Kidney tubule cell (primary cell): ENCODE measurements at regions not wholly inside any gene's neighbourhood (a gene's known extent, or its start where the extent isn't known, plus 50 kb on each side); places are given as distances from the start of the nearest gene placed in this dataset.
A peak's percentile ranks its signal among the peaks of the same experiment; 100 is the strongest.
"Not testable (repeated sequence)": the region's sequence is repeated elsewhere in the genome, so short reads cannot be mapped to it uniquely, and the experiment has no call there.

Source experiments
- DNase-seq: peaks from one replicate; pipeline ENCODE4 v3.0.0-alpha.2; 2018; ENCODE audit warnings: low spot score

GRCh38 chr13:18322821-18323220 is 858.8 kb downstream of the TUBA3C start:
- not testable (repeated sequence) for DNase-seq

GRCh38 chr13:18319653-18320052 is 862.0 kb downstream of the TUBA3C start:
- DNase-seq = not testable (repeated sequence)

GRCh38 chr13:18303240-18303813 is 878.3 kb downstream of the TUBA3C start:
- DNase-seq = peak; percentile 64

- not testable (repeated sequence) for DNase-seq
Observed at GRCh38 chr13:18300968-18301367, 880.7 kb downstream of the TUBA3C start.

- not testable (repeated sequence) for DNase-seq
Observed at GRCh38 chr13:18297359-18297758, 884.3 kb downstream of the TUBA3C start.

GRCh38 chr13:18296617-18297016 is 885.0 kb downstream of the TUBA3C start:
- DNase-seq = not testable (repeated sequence)

GRCh38 chr13:18294311-18294710 is 887.3 kb downstream of the TUBA3C start:
- not testable (repeated sequence) for DNase-seq

GRCh38 chr13:18286848-18287247 is 894.8 kb downstream of the TUBA3C start:
- not testable (repeated sequence) for DNase-seq

- DNase-seq = not testable (repeated sequence)
Observed at GRCh38 chr13:18285663-18286062, 896.0 kb downstream of the TUBA3C start.

GRCh38 chr13:18284040-18284439 is 897.6 kb downstream of the TUBA3C start:
- DNase-seq = not testable (repeated sequence)

GRCh38 chr13:18281829-18282597 is 899.6 kb downstream of the TUBA3C start:
- peak; percentile 30 for DNase-seq

GRCh38 chr13:18280904-18281828 is 900.5 kb downstream of the TUBA3C start:
- DNase-seq = peak; percentile 84

GRCh38 chr13:18279971-18280370 is 901.7 kb downstream of the TUBA3C start:
- DNase-seq = peak; percentile 67

- not testable (repeated sequence) for DNase-seq
Observed at GRCh38 chr13:18277372-18277771, 904.3 kb downstream of the TUBA3C start.

- peak; percentile 46 for DNase-seq
Observed at GRCh38 chr13:18276280-18276679, 905.3 kb downstream of the TUBA3C start.

- peak; percentile 39 for DNase-seq
Observed at GRCh38 chr13:18273785-18274514, 907.7 kb downstream of the TUBA3C start.

GRCh38 chr13:18258801-18259419 is 922.7 kb downstream of the TUBA3C start:
- DNase-seq = not testable (repeated sequence)

GRCh38 chr13:18257686-18258085 is 923.9 kb downstream of the TUBA3C start:
- not testable (repeated sequence) for DNase-seq

GRCh38 chr13:18252848-18253247 is 928.8 kb downstream of the TUBA3C start:
- not testable (repeated sequence) for DNase-seq

GRCh38 chr13:18248533-18249240 is 932.9 kb downstream of the TUBA3C start:
- DNase-seq = not testable (repeated sequence)
